IMR-90 (cell line): ENCODE measurements at regions not wholly inside any gene's neighbourhood (a gene's known extent, or its start where the extent isn't known, plus 50 kb on each side); places are given as distances from the start of the nearest gene placed in this dataset.

Experiments
- BHLHE40 ChIP-seq: fragments of 150-350 bp; IDR thresholded peaks from 2 replicates; pipeline ENCODE4 v1.6.1; 2016; ENCODE audit warnings: mild to moderate bottlenecking, low read depth, low read length
- CEBPB ChIP-seq: IDR thresholded peaks from 2 replicates; pipeline ENCODE4 v1.6.1; 2012; ENCODE audit warnings: low read depth, low read length, improper control_type of control experiment
- FOS ChIP-seq: fragments of 150-350 bp; IDR thresholded peaks from 2 replicates; pipeline ENCODE4 v1.6.1; 2016; ENCODE audit warnings: low read depth, low read length
- MAFK ChIP-seq: IDR thresholded peaks from 2 replicates; pipeline ENCODE4 v1.6.1; 2012; ENCODE audit warnings: low read depth, low read length, improper control_type of control experiment
- POLR2A ChIP-seq: IDR thresholded peaks from 2 replicates; pipeline ENCODE4 v1.6.1; 2012; ENCODE audit warnings: mild to moderate bottlenecking, low read depth, low read length
- RCOR1 ChIP-seq: IDR thresholded peaks from 2 replicates; pipeline ENCODE4 v1.6.1; 2012; ENCODE audit warnings: mild to moderate bottlenecking, low read length, improper control_type of control experiment; ENCODE audit not compliant: insufficient replicate concordance
- RFX5 ChIP-seq: IDR thresholded peaks from 2 replicates; pipeline ENCODE4 v1.8.0; 2012; ENCODE audit warnings: low read depth, mild to moderate bottlenecking, low read length, moderate library complexity
- SMC3 ChIP-seq: fragments of 150-350 bp; IDR thresholded peaks from 2 replicates; pipeline ENCODE4 v1.6.1; 2016; ENCODE audit warnings: low read depth, mild to moderate bottlenecking, antibody characterized with exemption, low read length, moderate library complexity
- USF2 ChIP-seq: fragments of 150-350 bp; IDR thresholded peaks from 2 replicates; pipeline ENCODE4 v1.6.1; 2017; ENCODE audit warnings: mild to moderate bottlenecking, antibody characterized with exemption, low read length, low read depth
- TF ChIP-seq, protein P1 (sequence below): conservative IDR thresholded peaks from 2 replicates; pipeline ENCODE4 v1.5.1; 2012; ENCODE audit warnings: mild to moderate bottlenecking, low read depth, low read length, improper control_type of control experiment

- TF ChIP-seq, protein P1, sequence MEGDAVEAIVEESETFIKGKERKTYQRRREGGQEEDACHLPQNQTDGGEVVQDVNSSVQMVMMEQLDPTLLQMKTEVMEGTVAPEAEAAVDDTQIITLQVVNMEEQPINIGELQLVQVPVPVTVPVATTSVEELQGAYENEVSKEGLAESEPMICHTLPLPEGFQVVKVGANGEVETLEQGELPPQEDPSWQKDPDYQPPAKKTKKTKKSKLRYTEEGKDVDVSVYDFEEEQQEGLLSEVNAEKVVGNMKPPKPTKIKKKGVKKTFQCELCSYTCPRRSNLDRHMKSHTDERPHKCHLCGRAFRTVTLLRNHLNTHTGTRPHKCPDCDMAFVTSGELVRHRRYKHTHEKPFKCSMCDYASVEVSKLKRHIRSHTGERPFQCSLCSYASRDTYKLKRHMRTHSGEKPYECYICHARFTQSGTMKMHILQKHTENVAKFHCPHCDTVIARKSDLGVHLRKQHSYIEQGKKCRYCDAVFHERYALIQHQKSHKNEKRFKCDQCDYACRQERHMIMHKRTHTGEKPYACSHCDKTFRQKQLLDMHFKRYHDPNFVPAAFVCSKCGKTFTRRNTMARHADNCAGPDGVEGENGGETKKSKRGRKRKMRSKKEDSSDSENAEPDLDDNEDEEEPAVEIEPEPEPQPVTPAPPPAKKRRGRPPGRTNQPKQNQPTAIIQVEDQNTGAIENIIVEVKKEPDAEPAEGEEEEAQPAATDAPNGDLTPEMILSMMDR: no peak
- TF ChIP-seq FOS (no peak), CEBPB (no peak), SMC3 (no peak), POLR2A (no peak), BHLHE40 (no peak), RFX5 (no peak), MAFK (no peak), USF2 (no peak), RCOR1 (no peak)
Measured at GRCh38 chrX:63561425-63561824, 210.3 kb upstream of the SPIN4 start.
